ENCODE measurements at regions not wholly inside any gene's neighbourhood (a gene's known extent, or its start where the extent isn't known, plus 50 kb on each side); places are given as distances from the start of the nearest gene placed in this dataset.

GRCh38 chr1:72601035-72601674 lies 318.8 kb upstream of the NEGR1 start:
- no peak for DNase-seq

GRCh38 chr1:72586023-72586685 lies 303.8 kb upstream of the NEGR1 start:
- no peak for DNase-seq

GRCh38 chr1:72579629-72580028 lies 297.3 kb upstream of the NEGR1 start:
- no peak for DNase-seq

DNA sequence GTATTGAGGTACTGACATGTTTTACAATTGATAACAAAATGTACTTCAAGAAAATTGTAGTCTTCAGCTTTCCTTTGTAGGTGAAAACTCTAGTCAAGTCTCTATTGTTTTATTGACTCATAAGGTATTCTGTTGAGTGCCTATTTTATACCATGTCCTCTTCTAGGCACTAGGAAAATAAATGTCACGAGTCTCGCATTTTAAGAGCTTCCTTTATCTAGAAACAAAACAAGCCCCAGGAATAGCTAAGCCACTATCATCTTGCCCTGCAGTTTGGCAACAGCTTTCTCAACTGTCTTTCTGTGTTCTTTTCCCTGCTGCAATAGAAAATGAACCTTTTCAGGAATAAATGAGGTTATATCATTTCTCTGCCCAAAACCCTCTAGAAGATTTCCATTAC lies 288.5 kb upstream of the NEGR1 start:
- DNase-seq: no peak

DNA sequence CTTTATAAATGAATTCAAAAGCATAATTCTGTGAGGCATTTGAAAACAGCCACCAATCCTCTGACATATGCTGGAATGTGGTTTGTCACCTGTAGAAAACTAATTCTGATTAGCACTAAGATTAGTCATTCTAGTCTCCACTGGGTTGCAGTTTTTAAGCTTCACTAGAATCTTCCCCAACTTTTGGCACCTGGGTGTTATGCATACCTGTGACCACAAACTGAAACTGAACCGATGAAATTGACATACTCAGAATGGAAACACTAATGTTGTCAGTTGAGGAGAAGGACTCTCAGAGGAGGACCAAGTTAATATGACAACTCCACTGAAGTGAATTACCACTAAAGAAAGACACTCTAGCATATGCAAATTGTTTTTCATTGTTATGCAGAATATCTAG lies 285.8 kb upstream of the NEGR1 start:
- DNase-seq: peak; percentile 80

- peak; percentile 53 for DNase-seq
These were observed 285.2 kb upstream of the NEGR1 start for GRCh38 chr1:72567521-72567920.

- DNase-seq: no peak
These were observed 282.4 kb upstream of the NEGR1 start for GRCh38 chr1:72564749-72565148.

- peak; percentile 35 for DNase-seq
These were observed 275.2 kb upstream of the NEGR1 start for GRCh38 chr1:72557446-72558049.

GRCh38 chr1:72547412-72547811 lies 265.1 kb upstream of the NEGR1 start:
- no peak for DNase-seq

DNA sequence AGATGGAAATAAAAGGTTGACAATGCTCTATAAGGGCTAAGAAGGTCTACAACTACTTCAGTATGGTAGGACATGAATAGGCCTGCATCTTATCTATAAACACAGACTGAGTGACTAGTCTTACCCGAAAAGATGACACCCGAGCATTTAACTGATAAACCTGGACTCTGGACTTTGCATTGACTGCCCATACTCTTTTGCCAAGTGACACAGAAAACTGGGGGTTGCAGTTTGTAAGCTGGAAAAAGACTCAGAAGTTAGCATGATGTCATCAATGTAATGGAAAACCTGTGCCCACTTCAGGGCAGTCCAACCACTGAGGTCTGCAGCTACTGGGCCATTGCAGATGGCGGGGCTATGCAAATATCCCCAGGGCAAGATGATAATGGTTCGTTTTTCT lies 258.3 kb upstream of the NEGR1 start:
- no peak for DNase-seq

DNA sequence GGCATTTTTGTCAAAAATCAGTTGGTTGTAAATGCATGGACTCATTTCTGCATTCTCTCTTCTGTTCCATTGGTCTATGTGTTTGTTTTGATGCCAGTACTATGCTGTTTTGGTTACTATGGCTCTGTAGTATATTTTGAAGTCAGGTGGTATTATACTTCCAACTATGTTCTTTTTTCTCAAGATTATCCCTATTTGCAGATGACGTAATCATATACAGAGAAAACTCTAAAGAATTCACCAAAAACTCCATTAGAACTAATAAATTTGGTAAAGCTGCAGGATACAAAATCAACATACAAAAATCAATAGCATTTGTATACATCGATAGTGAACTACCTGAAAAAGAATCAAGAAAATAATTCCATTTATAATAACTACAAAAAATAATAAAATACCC lies 253.1 kb upstream of the NEGR1 start:
- DNase-seq: no peak

DNA sequence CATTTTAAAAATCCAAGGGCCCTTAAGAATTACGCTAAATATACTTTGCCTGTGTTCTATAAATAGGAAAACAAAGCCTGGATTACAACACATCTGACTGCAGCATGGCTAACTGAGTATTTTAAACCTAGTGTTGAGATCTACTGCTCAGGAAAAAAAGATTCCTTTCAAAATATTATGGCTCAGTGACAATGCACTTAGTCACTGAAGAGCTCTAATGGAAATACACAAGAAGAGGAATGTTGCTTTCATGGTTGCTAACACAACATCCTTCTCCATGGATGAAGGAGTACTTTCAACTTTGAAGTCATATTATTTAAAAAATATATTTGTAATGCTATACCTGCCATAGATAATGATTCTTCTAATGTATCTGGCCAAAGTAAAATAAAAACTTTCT lies 248.3 kb upstream of the NEGR1 start:
- DNase-seq: no peak

DNA sequence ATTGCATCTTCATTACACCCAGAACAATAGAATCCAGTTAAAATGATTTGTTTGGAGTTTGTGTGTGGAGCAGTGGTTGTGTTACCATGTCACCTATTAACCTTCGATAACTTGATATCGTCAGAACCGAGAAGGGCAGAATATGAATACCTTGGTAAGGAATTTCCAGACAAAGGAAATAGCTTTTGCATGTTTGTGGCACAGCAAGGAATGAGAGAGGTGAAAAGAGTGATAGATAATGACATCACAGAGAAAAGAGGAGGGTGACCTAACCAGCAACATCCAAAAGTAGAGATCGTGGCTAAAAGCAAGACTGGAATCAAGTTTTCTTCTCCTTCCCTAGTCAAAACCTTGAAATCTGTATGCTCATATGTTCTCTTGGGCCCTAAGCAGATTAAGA lies 244.6 kb upstream of the NEGR1 start:
- no peak for DNase-seq

DNA sequence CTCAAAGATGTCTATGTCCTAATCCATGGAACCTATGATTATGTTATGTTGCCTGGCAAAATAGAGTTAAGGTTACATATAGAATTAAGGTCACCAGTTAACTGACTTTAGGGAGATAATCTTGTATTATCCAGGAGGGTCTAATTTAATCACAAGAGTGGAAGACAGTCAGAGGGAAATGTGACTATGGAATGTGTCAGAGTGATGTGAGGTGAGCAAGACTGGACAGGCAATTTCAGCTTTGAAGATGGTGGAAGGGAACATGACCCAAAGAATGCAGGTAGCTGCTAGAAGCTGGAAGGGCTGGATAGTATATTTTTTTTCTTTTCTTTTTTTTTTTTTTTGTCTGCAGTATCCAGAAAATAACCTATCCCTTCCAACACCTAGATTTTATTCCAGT lies 241.7 kb upstream of the NEGR1 start:
- DNase-seq: no peak

GRCh38 chr1:72521659-72522058 lies 239.3 kb upstream of the NEGR1 start:
- DNase-seq: no peak

GRCh38 chr1:72516826-72517225 lies 234.5 kb upstream of the NEGR1 start:
- DNase-seq: no peak

GRCh38 chr1:72516264-72516663 lies 233.9 kb upstream of the NEGR1 start:
- DNase-seq: no peak

DNA sequence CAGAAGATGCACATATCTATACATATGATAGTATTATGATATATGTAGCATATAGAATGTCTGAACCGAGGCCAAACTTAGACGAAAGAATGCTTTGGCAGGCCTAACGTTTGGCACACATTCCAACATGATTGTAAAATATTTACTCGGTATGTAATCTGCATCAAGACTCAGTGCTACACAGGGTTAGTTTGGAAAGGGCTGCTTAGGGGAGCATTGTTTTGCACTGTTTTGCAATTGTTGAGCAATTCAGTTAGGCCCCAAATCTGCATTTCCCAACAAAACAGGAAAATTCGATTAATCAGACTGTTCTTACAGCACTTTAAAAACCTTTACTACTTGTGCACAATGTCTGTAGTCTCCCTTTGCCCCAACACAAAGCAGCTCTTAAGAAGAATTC lies 216.0 kb upstream of the NEGR1 start:
- DNase-seq: no peak

- no peak for DNase-seq
These were observed 207.5 kb upstream of the NEGR1 start for GRCh38 chr1:72489801-72490200.

GRCh38 chr1:72485801-72486200 lies 203.5 kb upstream of the NEGR1 start:
- DNase-seq: no peak

GRCh38 chr1:72483846-72484357 lies 201.6 kb upstream of the NEGR1 start:
- DNase-seq: no peak

DNA sequence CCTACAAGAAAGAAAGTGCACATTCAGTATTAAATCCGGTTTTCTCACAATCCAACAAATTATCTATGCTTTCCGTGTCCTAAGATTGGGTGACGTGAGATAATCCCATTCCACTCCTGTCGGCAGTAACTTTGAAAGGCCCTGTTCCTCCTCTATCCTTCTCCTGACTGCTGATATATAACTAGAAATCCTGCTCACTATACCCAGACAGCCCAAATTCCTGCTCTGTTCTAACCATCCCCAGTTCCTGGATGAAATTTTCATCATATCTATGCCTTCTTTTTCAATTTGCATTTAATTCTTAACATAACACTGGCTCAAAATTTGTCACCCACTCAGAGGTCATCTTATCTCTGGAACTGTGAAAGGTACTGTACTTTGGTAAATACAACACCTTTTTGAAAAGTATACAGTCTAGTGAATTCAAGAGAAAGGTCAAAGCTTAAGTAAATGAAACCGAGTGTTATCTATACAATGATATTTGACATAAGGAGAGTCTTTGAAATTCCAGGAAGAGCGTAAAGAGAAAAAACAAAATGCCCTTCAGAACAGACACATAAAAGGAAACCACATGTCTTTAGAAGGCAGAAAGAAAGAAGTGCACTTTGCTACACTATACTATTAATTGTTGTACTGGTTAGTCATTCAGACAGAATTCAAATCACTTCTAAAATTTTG lies 200.5 kb upstream of the NEGR1 start:
- no peak for DNase-seq

DNA sequence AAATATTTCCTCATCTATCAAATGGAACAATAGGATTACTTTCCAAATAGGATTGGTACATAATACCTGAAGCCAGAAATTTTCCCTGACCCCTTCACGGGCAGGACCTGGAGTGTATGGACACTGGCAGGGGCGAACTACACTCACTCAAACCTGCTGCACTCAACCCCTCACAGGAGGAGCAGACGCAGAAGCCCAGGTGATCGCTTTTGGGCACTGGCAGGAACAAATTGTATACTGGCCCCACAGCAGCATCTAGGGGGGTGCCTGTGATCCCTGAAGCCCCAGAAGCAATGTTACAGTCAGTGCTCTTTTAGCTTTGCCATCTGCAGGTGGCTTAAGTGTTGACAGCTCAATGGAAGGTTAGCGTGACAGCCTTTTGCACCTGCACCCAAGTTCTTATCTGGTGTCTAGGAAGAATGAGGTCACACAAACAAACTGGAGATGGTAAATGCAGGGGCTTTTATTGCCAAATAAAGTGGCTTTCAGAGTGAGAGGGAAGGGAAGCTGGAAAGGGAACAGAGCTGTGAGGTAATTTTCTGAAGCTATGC lies 199.2 kb upstream of the NEGR1 start:
- no peak for DNase-seq

DNA sequence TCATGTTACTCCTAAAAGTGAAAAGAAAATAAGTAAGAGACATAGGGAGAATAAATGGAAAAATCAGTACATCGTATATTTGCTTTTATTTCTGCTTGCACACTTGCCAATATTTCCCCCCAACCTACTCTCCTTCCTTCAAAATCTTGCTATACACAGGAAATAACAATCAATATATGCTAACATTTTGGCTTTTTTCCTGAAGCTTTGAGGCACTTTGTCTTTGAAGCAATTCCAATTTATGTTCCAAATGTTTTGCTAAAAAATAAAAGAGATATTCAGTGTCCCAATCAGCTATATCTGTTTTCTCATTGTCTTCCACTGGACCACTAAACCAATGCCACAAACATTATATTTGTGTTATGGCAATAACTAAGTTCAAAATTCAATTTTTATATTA lies 184.0 kb upstream of the NEGR1 start:
- DNase-seq: no peak
